HAP-1 (cell line): ENCODE measurements at regions not wholly inside any gene's neighbourhood (a gene's known extent, or its start where the extent isn't known, plus 50 kb on each side); places are given as distances from the start of the nearest gene placed in this dataset.

Source experiments
- DNase-seq, 2 experiments: peaks; one replicate each; pipeline ENCODE4 v3.0.0-alpha.2; 2016 to 2020; ENCODE audit warnings: low spot score in 2 of 2
- H3K27me3 ChIP-seq: fragments of 250-450 bp; sonication (Bioruptor Pico); 2 replicates; pipeline ENCODE4 v1.5.1; 2020; ENCODE audit warnings: low read depth, mild to moderate bottlenecking, moderate library complexity
- H3K36me3 ChIP-seq: fragments of 250-450 bp; sonication (Bioruptor Pico); replicated peaks from 2 replicates; pipeline ENCODE4 v1.5.1; 2020; ENCODE audit warnings: mild to moderate bottlenecking
- H3K4me1 ChIP-seq: fragments of 250-450 bp; sonication (Bioruptor Pico); 2 replicates; pipeline ENCODE4 v1.5.1; 2020; ENCODE audit warnings: mild to moderate bottlenecking
- H3K4me3 ChIP-seq: fragments of 250-450 bp; sonication (Bioruptor Pico); 2 replicates; pipeline ENCODE4 v1.5.1; 2020; ENCODE audit warnings: mild to moderate bottlenecking, moderate library complexity
- H3K9me3 ChIP-seq: fragments of 250-450 bp; sonication (Bioruptor Pico); 2 replicates; pipeline ENCODE4 v1.5.1; 2020; ENCODE audit warnings: mild to moderate bottlenecking, moderate library complexity
- in situ Hi-C: fragments of 300-500 bp; cut with MboI; formaldehyde crosslinking; loops from 3 replicates; pipeline ENCODE4 v1.14.3; 2020; ENCODE audit warnings: low sequenced_read_pairs, inconsistent platforms, mixed read lengths

GRCh38 chr2:26530696-26531095, 52.8 kb upstream of the OTOF start:
- no peaks in the 10 kb centered on the region for H3K36me3 ChIP-seq
- no peaks in the 10 kb centered on the region for H3K9me3 ChIP-seq
- no peaks in the 10 kb centered on the region for H3K4me1 ChIP-seq
- H3K27me3 ChIP-seq: no peaks in the 10 kb centered on the region
- no peak overlapping the region for H3K4me3 ChIP-seq
- in situ Hi-C loops: no loop called here
- DNase-seq: peak in 1 of 2 experiments; percentile 1

GRCh38 chr2:26530240-26530540, 52.3 kb upstream of the OTOF start:
- in situ Hi-C loops: no loop called here
- Histone ChIP-seq H3K27me3 (no peaks in the 10 kb centered on the region), H3K9me3 (no peaks in the 10 kb centered on the region), H3K36me3 (no peaks in the 10 kb centered on the region), H3K4me1 (no peaks in the 10 kb centered on the region), H3K4me3 (no peak overlapping the region)
- DNase-seq: no peak

GRCh38 chr2:26529406-26530239, 51.7 kb upstream of the OTOF start:
- H3K36me3 ChIP-seq: no peaks in the 10 kb centered on the region
- DNase-seq: no peak
- H3K9me3 ChIP-seq: no peaks in the 10 kb centered on the region
- in situ Hi-C loops: no loop called here
- H3K27me3 ChIP-seq: no peaks in the 10 kb centered on the region
- no peak overlapping the region for H3K4me3 ChIP-seq
- no peaks in the 10 kb centered on the region for H3K4me1 ChIP-seq

- in situ Hi-C loops: no loop called here
- H3K9me3 ChIP-seq: no peaks in the 10 kb centered on the region
Observed at GRCh38 chr2:26528836-26529235, 50.9 kb upstream of the OTOF start.

GRCh38 chr2:26527726-26528585, 50.0 kb upstream of the OTOF start:
- Histone ChIP-seq H3K27me3 (no peaks in the 10 kb centered on the region), H3K4me3 (no peak overlapping the region), H3K36me3 (no peaks in the 10 kb centered on the region), H3K9me3 (no peaks in the 10 kb centered on the region), H3K4me1 (no peaks in the 10 kb centered on the region)
- in situ Hi-C loops: no loop called here
- DNase-seq: no peak

More at GRCh38 chr2:26528836-26529235, 50.9 kb upstream of the OTOF start:
- Histone ChIP-seq H3K4me1 (no peaks in the 10 kb centered on the region), H3K4me3 (no peak overlapping the region), H3K36me3 (no peaks in the 10 kb centered on the region), H3K27me3 (no peaks in the 10 kb centered on the region)
- DNase-seq: peak in 1 of 2 experiments; percentile 1
